ENCODE measurements at regions not wholly inside any gene's neighbourhood (a gene's known extent, or its start where the extent isn't known, plus 50 kb on each side); places are given as distances from the start of the nearest gene placed in this dataset.

- CTCF ChIA-PET = interaction anchor here (0.6 to 1.5 kb wide), 6 partner anchors 11 to 64 kb away, joined by 3 to 17 read pairs (median 4); no protein-coding TSS in a partner anchor
- H3K4me3 ChIP-seq (replicated peaks in 1 of 3; ENCODE audit: insufficient read depth in 1 of 3, low read depth in 1 of 3, low read length in 3 of 3) = no peak overlapping the region
- POLR2A ChIA-PET = interaction anchor here (1.1 kb wide), 1 partner anchor 61 kb away, joined by 3 read pairs; no protein-coding TSS in a partner anchor
Measured at GRCh38 chr2:100757621-100758394, 62.1 kb upstream of the NPAS2 start.

GRCh38 chr2:100759901-100760300, 60.0 kb upstream of the NPAS2 start:
- H3K27me3 ChIP-seq (ENCODE audit: control insufficient read depth in 2 of 2, insufficient read depth in 2 of 2, low read length in 2 of 2) = no peaks in the 10 kb centered on the region
- no peaks in the 10 kb centered on the region for H4K20me1 ChIP-seq (replicated peaks; ENCODE audit: control insufficient read depth, extremely low read depth, insufficient read depth, low read length)
- CTCF ChIA-PET = no interaction called here
- POLR2A ChIA-PET = no interaction called here
- peaks cover 18% of the 10 kb centered on the region for H3K4me1 ChIP-seq (ENCODE audit: control insufficient read depth, extremely low read depth, insufficient read depth, low read length)
- DNase-seq (ENCODE audit: low read depth, low spot score) = no peak
- no peak overlapping the region for H3K4me2 ChIP-seq (ENCODE audit: insufficient read depth, low read length)
- no peaks in the 10 kb centered on the region for H3K9me3 ChIP-seq (replicated peaks; ENCODE audit: control insufficient read depth, insufficient read depth, low read length)
- BruUV-seq (replicated peaks) = no TSS peak
- TF ChIP-seq JUN (IDR thresholded peaks at IDR 0.05; ENCODE audit: borderline replicate concordance, insufficient read depth, insufficient read length, low read depth) = no peak
- H3K79me2 ChIP-seq (ENCODE audit: control insufficient read depth, insufficient read depth, low read length) = no peaks in the 10 kb centered on the region
- H3K27ac ChIP-seq (ENCODE audit: insufficient read depth, low read depth, low read length) = no peak overlapping the region
- no peak overlapping the region for H2AFZ ChIP-seq (ENCODE audit: low read depth, low read length)
- no peaks in the 10 kb centered on the region for H3K36me3 ChIP-seq (ENCODE audit: control insufficient read depth in 2 of 2, extremely low read depth in 1 of 2, insufficient read depth in 2 of 2, low read length in 2 of 2)
- H3K9me1 ChIP-seq (replicated peaks; ENCODE audit: control insufficient read depth, extremely low read depth, insufficient read depth, low read length) = no peaks in the 10 kb centered on the region
- no peak overlapping the region for H3K9ac ChIP-seq (replicated peaks; ENCODE audit: extremely low read depth, insufficient read depth, low read length)
- no peak for FAIRE-seq
- H3K4me3 ChIP-seq (replicated peaks in 1 of 3; ENCODE audit: insufficient read depth in 1 of 3, low read depth in 1 of 3, low read length in 3 of 3) = no peak overlapping the region
- intact Hi-C loops (cut with micrococcal nuclease) (no loop called here), dilution Hi-C loops (cut with MboI; ENCODE audit: extremely low pct_ligation_motif_present, low sequenced_read_pairs) (no loop called here)

More at GRCh38 chr2:100757621-100758394, 62.1 kb upstream of the NPAS2 start:
- Histone ChIP-seq H3K9ac (replicated peaks; ENCODE audit: extremely low read depth, insufficient read depth, low read length) (no peak overlapping the region), H3K9me1 (replicated peaks; ENCODE audit: control insufficient read depth, extremely low read depth, insufficient read depth, low read length) (no peaks in the 10 kb centered on the region), H3K36me3 (ENCODE audit: control insufficient read depth in 2 of 2, extremely low read depth in 1 of 2, insufficient read depth in 2 of 2, low read length in 2 of 2) (no peaks in the 10 kb centered on the region), H3K27ac (ENCODE audit: insufficient read depth, low read depth, low read length) (no peak overlapping the region), H2AFZ (ENCODE audit: low read depth, low read length) (no peak overlapping the region), H3K4me1 (ENCODE audit: control insufficient read depth, extremely low read depth, insufficient read depth, low read length) (peaks cover 18% of the 10 kb centered on the region), H3K9me3 (replicated peaks; ENCODE audit: control insufficient read depth, insufficient read depth, low read length) (no peaks in the 10 kb centered on the region), H3K4me2 (ENCODE audit: insufficient read depth, low read length) (no peak overlapping the region), H3K79me2 (ENCODE audit: control insufficient read depth, insufficient read depth, low read length) (no peaks in the 10 kb centered on the region), H3K27me3 (ENCODE audit: control insufficient read depth in 2 of 2, insufficient read depth in 2 of 2, low read length in 2 of 2) (no peaks in the 10 kb centered on the region), H4K20me1 (replicated peaks; ENCODE audit: control insufficient read depth, extremely low read depth, insufficient read depth, low read length) (no peaks in the 10 kb centered on the region)
- peak; percentile 95 for FAIRE-seq
- intact Hi-C loops (cut with micrococcal nuclease) = no loop called here
- dilution Hi-C loops (cut with MboI; ENCODE audit: extremely low pct_ligation_motif_present, low sequenced_read_pairs) = no loop called here
- TF ChIP-seq GATA2 (IDR thresholded peaks at IDR 0.05; ENCODE audit: insufficient read depth, insufficient read length, low read depth, low read length) (peak; percentile 24), JUN (IDR thresholded peaks at IDR 0.05; ENCODE audit: borderline replicate concordance, insufficient read depth, insufficient read length, low read depth) (peak; percentile 67), MYC (IDR thresholded peaks at IDR 0.05; ENCODE audit: low read depth, low read length) (no peak), FOS (IDR thresholded peaks at IDR 0.05; ENCODE audit: borderline replicate concordance, insufficient read depth, low read length) (peak; percentile 85)
- BruUV-seq (replicated peaks) = no TSS peak
- peak; percentile 68 for DNase-seq (ENCODE audit: low read depth, low spot score)
